ENCODE measurements at regions not wholly inside any gene's neighbourhood (a gene's known extent, or its start where the extent isn't known, plus 50 kb on each side); places are given as distances from the start of the nearest gene placed in this dataset.

DNA sequence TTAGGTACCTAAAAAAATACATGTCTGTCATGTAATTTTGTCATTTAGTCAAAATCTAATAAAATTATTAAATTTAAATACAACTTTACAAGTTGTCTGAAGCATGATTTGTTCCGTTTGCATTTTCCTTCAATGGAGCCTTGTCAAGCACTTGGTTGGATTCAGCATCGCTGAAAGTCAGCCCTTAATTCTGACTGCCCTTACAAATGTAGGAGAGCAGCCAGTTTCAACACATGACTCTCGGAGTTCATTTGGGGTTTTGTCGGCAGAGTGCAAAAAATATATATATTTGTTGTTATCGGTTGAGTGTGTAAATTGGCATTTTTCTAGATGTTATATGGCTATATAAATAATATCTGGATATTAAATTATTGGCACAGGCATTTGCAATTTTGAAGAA lies 180.6 kb downstream of the RPS12 start:
- TF ChIP-seq, protein P1, sequence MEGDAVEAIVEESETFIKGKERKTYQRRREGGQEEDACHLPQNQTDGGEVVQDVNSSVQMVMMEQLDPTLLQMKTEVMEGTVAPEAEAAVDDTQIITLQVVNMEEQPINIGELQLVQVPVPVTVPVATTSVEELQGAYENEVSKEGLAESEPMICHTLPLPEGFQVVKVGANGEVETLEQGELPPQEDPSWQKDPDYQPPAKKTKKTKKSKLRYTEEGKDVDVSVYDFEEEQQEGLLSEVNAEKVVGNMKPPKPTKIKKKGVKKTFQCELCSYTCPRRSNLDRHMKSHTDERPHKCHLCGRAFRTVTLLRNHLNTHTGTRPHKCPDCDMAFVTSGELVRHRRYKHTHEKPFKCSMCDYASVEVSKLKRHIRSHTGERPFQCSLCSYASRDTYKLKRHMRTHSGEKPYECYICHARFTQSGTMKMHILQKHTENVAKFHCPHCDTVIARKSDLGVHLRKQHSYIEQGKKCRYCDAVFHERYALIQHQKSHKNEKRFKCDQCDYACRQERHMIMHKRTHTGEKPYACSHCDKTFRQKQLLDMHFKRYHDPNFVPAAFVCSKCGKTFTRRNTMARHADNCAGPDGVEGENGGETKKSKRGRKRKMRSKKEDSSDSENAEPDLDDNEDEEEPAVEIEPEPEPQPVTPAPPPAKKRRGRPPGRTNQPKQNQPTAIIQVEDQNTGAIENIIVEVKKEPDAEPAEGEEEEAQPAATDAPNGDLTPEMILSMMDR (IDR thresholded peaks at IDR 0.05) = no peak
- ATAC-seq = no peak
- intact Hi-C loops (cut with DNase I, micrococcal nuclease) = no loop called here
- H3K36me3 ChIP-seq (ENCODE audit: low read depth) = no peaks in the 10 kb centered on the region
- H3K9me3 ChIP-seq = no peaks in the 10 kb centered on the region
- no peaks in the 10 kb centered on the region for H3K4me1 ChIP-seq (ENCODE audit: low read depth)
- no peak overlapping the region for H3K4me3 ChIP-seq
- DNase-seq = no peak

DNA sequence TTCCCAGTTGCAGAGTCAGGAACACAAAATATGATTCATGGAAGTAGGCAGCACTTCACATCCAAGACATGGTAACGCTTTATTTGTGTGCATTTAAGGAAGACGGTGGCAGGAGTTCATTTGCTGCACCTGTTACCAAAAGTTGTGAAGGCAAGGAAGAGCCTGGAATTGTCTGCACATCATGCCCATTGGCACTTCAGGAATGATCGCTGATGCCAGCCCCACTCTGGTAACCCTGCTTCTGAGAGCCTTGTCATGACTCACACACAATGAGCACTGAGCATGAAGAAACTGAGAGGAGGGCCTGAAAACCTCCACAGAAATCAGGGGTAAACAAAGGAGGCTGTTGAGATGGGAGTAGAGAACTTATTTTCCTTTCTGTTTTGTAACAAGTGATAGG lies 181.1 kb downstream of the RPS12 start:
- DNase-seq (no peak), ATAC-seq (no peak)
- Histone ChIP-seq H3K4me3 (no peak overlapping the region), H3K9me3 (no peaks in the 10 kb centered on the region), H3K36me3 (ENCODE audit: low read depth) (no peaks in the 10 kb centered on the region), H3K4me1 (ENCODE audit: low read depth) (no peaks in the 10 kb centered on the region)
- intact Hi-C loops (cut with DNase I, micrococcal nuclease) = no loop called here
- TF ChIP-seq, protein P1 (IDR thresholded peaks at IDR 0.05) = no peak

DNA sequence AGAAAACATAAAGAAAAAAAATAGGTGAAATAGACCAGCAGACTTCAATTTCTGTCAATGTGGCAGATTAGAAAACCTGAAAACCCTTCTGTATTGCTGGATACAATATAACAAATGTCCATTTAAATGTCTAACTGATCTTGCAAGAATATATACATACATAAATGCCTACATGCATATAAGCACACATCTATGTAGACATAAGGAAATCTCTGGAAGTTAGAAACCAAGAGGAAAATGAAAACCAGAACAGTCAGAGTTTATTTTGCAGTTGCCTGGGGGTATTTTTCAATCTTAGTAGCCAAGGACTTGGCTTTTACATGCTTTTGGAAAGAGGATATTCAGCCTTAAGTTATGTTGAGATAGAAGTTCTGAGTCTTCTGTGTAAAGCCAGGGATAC lies 184.0 kb downstream of the RPS12 start:
- DNase-seq (no peak), ATAC-seq (no peak)
- intact Hi-C loops (cut with DNase I, micrococcal nuclease) = no loop called here
- Histone ChIP-seq H3K9me3 (no peaks in the 10 kb centered on the region), H3K4me1 (ENCODE audit: low read depth) (no peaks in the 10 kb centered on the region), H3K4me3 (no peak overlapping the region), H3K36me3 (ENCODE audit: low read depth) (no peaks in the 10 kb centered on the region)
- TF ChIP-seq, protein P1 (IDR thresholded peaks at IDR 0.05) = no peak

DNA sequence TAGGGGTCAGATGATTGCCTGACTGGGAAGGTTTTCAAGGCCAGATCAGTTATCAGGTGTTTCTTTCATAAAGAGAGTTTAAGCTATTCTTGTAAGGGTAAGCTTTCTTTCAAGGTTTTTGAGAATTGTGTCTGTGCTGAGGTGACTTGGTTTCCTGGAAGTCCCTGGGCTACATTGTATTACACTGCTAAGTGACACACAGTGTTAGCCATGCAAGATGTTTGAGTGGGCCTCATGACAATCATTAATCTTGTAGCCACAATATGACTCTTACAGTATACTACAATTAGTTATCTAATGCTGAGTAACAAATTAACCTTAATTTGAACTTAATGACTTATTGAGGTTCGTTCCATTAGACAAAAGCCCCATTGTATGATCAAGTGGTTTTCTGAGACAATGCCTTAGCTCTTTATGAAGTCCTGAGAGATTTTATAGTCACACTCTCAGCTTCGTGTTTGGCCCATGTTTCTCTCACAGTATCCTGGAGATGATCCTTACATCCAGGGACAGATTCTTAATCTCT lies 186.7 kb downstream of the RPS12 start:
- H3K4me1 ChIP-seq (ENCODE audit: low read depth) = no peaks in the 10 kb centered on the region
- H3K36me3 ChIP-seq (ENCODE audit: low read depth) = no peaks in the 10 kb centered on the region
- TF ChIP-seq, protein P1 (IDR thresholded peaks at IDR 0.05) = no peak
- DNase-seq (no peak), ATAC-seq (no peak)
- H3K4me3 ChIP-seq = no peak overlapping the region
- intact Hi-C loops (cut with DNase I, micrococcal nuclease) = no loop called here
- H3K9me3 ChIP-seq = no peaks in the 10 kb centered on the region

DNA sequence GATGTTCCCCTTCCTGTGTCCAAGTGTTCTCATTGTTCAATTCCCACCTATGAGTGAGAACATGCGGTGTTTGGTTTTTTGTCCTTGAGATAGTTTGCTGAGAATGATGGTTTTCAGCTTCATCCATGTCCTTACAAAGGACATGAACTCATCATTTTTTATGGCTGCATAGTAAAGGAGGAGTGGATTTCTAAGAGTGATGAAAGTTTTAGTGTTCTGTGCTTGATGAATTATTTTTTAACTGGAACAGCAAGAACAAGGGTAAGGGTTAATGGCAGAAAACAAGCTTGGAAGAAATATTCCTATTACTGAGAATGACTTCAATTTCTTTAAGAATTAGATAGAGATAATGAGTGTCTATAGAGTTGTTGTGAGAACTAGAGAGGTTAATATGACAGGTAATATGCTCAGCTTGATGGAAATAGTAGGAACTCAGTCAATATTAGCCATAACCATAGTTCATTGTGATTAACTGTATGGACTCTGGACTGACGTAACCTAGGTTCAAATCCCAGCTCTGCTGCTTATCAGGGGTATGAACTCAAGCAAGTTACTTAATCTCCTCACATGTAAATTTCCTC lies 190.0 kb downstream of the RPS12 start:
- Histone ChIP-seq H3K9me3 (no peaks in the 10 kb centered on the region), H3K4me3 (no peak overlapping the region), H3K4me1 (ENCODE audit: low read depth) (no peaks in the 10 kb centered on the region), H3K36me3 (ENCODE audit: low read depth) (no peaks in the 10 kb centered on the region)
- no peak for DNase-seq
- no peak for ATAC-seq
- TF ChIP-seq, protein P1 (IDR thresholded peaks at IDR 0.05) = no peak
- intact Hi-C loops (cut with DNase I, micrococcal nuclease) = no loop called here

DNA sequence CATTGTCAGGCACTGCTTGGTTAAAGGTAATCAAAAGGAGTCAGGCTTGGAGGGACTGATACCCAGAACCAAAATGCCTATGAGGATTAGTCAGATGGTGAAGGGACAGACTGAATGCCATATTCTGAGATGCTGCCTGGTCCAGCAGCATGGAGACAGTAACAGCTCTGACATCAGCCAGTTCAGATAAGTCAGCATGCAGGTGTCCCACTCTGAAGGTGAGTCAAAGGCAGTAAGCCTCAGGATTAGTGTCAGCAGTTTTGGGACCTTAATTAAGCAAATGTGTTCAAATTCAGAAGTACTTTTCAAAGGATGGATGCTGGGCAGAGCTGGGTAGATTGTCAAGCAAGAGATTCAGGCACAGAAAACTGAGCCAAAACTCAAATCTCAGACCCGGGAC lies 198.4 kb downstream of the RPS12 start:
- H3K4me1 ChIP-seq (ENCODE audit: low read depth) = no peaks in the 10 kb centered on the region
- TF ChIP-seq, protein P1 (IDR thresholded peaks at IDR 0.05) = no peak
- ATAC-seq (no peak), DNase-seq (no peak)
- H3K36me3 ChIP-seq (ENCODE audit: low read depth) = no peaks in the 10 kb centered on the region
- no peaks in the 10 kb centered on the region for H3K9me3 ChIP-seq
- H3K4me3 ChIP-seq = no peak overlapping the region
- intact Hi-C loops (cut with DNase I, micrococcal nuclease) = no loop called here

Measured in mucosa of descending colon (tissue), 3 donors.